ENCODE measurements at regions not wholly inside any gene's neighbourhood (a gene's known extent, or its start where the extent isn't known, plus 50 kb on each side); places are given as distances from the start of the nearest gene placed in this dataset.
"Not testable (repeated sequence)": the region's sequence is repeated elsewhere in the genome, so short reads cannot be mapped to it uniquely, and the experiment has no call there.

DNA sequence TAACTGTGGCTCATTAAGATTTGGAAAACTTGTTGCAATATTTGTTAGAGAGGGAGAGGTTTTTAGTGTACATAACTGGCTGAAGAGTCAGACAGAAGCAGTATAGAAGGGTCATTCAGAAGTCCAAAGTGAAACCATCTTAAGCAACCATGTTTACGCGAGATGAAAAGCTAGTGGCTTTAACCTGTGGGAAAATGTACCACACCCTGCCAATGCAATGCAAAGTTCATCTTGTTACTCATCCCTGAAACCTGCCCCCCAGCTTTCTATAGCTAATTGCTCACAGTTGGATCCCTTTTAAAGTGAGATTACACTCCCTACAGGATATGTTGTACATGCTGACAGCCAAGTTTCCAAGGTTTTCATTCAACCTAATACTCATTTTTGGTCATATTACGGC lies 96.7 kb upstream of the RAPGEF2 start:
- no peak for DNase-seq (ENCODE audit: low read depth)

DNA sequence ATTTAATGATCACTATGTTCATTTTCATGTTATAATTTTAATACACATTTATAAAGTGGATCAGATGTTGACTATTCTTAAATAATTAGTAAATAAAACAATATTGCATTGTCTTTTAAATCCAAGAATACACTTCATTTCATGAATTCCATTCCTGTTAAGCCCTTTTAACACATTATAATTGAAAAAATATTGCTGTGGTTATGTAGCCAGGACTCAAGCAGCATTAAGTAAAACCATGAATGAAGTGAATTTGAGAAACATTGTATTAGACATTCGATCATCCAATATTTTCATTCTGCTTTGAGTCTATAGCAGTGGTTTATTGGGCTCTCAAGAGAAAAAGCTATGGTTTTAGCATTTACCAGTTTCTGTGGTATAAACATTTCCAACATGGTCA lies 94.2 kb upstream of the RAPGEF2 start:
- DNase-seq (ENCODE audit: low read depth) = no peak

DNA sequence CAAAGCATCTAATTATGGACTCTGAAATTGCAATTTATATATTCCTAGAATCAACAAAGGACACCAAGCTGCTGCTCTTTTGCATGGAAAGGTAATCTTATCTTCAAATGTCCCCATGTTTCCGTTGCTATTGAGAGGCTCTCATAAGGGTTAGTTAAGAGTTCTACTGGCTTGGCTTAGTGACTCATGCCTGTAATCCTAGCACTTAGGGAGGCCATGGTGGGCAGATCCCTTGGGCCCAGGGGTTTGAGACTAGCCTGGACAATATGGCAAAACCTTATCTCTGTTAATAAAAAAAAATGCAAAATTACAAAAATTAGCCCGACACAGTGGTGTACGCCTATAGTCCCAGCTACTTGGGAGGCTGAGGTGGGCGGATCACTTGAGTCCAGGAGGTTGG lies 93.4 kb upstream of the RAPGEF2 start:
- DNase-seq (ENCODE audit: low read depth) = no peak

DNA sequence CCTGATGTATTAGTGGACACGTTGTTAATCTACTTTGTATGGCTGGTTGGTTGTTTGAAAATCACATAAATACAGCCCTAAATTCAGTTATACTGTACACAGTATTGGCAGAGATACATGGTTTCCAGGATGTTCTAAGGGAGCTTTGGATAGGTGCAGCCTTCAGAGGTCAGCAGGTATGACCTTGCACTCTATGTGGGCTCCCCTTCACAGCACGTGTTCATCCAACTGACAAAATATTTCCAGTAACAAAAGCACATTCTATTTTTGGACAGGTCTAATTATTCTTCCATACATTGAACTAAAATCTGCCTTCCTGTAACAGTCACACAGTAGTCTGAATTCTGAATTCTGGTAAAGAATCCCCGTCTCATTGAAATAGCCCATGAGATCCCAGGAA lies 92.8 kb upstream of the RAPGEF2 start:
- DNase-seq (ENCODE audit: low read depth) = no peak

DNA sequence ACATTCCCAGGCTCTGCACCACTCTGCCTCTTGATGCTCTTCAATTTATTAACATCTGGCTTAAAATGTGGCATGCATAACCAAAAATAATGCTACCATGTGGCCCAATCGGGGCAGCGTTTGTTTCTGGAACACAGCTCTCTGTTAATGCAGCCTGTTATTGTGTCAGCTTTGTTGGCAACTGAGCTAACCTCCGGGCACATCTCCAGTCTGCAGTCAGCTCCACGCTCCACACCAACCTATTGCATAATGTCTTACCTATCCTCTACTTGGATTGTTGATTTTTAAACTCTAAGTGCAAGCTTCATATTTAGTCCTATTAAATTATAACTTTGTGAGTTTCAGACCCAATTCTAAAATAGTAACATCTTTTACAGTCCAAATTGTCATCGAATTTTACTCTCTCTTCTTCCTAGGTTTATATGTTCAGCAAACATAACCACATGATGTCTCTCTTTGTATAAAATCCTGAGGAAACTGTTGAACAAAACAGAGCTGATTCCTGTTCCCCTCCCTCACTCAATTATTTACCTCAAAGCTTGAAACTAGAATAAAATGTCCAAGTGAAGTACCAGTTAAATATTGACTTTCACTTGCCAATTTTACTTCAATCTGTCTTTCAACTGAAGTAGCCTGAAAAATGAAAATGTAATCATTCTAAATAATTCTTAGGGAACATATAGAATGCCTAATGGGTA lies 92.2 kb upstream of the RAPGEF2 start:
- no peak for DNase-seq (ENCODE audit: low read depth)

DNA sequence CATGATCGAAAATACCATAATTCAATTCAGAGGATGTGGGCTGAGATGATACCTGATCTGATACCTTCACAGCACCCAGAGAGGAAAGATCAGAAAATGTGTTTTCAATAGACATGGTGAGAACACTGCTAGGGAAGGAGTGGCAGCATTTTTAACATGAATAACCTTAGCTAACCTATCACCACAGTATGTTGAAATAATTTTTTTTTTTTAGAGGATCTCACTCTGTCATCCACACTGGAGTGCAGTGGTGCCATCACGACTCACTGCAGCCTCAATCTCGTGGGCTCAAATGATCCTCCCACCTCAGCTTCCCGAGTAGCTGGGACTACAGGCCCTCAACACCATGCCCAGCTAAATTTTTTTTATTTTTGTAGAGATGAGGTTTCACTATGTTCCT lies 90.5 kb upstream of the RAPGEF2 start:
- DNase-seq (ENCODE audit: low read depth) = no peak

DNA sequence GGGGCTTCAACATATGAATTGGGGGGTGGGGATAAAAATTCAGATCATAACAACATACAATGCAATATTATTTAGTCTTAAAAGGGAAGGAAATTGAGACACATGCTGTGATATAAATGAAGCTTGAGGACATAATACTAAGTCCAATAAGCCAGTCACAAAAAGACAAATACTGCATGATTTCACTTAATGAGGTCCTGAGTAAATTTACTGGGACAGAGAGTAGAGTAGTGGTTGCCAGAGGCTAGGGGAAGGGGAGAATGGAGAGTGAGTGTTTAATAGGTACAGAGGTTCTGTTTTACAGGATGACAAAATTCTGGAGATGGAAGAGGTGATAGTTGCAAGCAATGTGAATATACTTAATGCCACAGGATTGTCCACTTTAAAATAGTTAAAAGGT lies 89.2 kb upstream of the RAPGEF2 start:
- no peak for DNase-seq (ENCODE audit: low read depth)

DNA sequence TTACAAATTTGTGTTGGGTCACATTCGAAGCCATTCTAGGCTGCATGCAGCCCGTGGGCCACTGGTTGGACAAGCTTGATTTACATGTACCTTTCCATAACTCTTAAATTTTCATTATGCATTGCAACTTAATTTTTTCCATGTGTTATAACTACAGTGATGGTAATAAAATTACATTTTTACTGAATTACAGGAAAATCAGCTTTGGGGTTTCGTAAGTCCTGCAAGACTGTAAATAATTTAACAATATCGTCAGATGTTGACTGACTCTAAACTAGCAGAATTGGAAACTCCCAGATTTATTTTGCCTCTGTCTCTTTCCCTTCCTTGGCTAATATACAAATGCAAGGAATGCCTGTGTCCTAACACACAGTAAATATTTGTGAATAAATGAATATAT lies 88.0 kb upstream of the RAPGEF2 start:
- no peak for DNase-seq (ENCODE audit: low read depth)

DNA sequence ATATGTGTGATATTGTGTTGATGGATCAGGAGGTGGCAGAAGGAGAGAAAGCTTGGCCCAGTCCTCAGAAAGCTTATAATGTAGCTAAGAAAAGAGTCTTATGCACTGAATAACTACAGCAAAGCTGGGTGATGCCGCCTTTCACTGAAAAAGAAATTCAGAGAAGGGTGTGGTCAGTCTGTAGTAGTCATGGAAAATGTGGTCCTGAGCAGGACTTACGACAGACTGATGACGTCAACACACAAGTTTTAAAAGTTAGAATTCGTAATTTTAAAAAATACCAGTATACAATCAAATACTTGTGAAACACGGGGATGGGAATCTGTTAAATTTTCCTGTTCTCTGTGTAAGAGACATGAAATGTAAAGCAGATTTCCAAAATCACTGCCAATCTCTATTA lies 87.0 kb upstream of the RAPGEF2 start:
- no peak for DNase-seq (ENCODE audit: low read depth)

DNA sequence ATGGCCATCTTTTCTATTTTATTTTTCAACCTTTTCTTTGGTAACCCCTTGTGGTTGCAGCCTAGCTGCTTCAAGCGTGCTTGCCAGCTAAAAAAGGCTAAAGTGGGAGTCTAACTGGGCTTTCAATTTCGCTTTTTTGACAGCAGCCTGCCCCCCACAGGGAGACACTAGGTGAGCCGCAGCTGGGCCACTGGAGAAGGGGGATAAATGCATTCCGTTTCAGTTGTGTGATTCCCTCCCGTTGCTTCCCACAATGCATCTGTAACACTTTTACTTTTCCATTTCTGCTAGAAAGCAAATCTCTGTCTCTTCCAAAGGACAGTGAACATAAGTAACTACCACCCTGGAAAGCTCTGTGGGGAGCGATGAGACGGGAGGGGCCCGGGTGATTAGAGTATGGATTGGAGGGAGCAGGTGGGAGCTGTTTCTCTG lies 86.3 kb upstream of the RAPGEF2 start:
- no peak for DNase-seq (ENCODE audit: low read depth)

DNA sequence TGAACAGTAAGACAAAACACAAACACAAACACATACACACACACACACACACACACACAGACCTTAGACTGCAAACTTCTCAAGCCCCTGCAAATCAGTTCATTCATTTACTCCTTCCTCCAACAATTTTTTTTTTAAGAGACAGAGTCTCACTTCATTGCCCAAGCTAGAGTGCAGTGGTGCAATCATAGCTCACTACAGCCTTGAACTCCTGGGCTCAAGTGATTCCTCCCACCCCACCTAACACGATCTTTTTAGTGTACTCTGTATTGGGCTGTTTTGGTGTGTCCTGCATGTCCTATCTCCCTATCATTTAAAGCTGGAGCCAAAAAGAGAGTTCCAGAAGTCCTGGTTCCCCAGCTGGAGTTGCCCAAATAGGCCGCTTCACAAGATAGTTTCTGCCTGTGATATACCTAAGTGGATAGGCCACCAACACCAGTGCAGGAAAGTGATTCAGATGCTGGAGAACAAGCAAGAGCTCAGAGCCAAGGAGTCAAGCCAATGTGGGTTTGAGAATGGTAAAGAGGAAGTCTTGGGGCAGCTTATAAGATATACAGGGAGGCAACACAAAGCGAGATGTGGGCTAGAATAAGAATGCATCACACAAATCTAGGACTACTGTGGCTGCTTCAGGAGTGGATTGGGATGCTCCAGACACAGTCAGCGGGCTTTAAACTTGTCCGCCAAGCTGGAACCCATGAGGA lies 85.4 kb upstream of the RAPGEF2 start:
- no peak for DNase-seq (ENCODE audit: low read depth)

DNA sequence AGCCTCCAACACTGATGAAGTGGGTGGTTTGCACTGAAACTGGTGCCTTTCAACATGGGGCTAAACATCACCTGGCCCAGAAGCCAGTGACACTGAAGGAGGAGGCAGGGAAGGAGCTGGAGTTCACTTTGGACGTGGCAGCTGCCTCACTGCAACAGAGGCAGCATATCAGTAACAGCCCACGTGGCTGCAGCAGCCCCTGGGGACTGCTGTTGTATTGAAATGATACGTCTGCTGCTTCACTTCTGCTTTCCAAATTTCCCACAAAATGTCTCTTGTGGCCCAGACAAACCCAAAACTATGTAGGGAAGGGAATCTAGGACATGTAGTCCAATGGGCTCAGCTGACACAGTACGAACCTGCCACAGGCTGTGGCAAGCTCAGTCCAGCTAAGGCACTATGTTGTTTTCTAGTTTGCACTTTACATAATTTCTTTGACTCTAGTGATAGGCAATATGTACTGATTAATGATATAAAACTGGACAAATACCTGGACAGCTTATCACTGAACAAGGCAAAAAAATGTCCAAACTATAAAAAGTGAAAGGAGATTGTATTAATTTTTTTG lies 84.7 kb upstream of the RAPGEF2 start:
- no peak for DNase-seq (ENCODE audit: low read depth)

DNA sequence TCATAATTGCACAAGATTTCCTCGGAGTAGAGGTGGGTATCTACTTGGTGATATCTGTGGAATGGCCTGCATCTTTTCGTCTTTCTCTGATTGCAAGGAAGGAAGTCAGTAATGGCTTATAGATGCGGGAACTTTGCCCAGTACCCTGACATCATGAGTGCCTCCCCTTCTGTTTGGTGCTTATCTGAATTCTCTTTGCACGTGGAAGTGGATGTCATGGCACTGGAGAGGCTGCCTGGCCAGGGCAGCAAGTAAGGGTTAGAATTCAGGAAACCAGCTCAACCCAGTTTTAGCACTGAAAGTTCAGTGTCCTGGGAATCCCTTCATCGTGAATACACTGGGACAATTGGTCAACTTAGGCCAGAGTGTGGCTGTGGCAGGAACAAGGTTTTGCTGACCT lies 83.5 kb upstream of the RAPGEF2 start:
- DNase-seq (ENCODE audit: low read depth) = no peak

DNA sequence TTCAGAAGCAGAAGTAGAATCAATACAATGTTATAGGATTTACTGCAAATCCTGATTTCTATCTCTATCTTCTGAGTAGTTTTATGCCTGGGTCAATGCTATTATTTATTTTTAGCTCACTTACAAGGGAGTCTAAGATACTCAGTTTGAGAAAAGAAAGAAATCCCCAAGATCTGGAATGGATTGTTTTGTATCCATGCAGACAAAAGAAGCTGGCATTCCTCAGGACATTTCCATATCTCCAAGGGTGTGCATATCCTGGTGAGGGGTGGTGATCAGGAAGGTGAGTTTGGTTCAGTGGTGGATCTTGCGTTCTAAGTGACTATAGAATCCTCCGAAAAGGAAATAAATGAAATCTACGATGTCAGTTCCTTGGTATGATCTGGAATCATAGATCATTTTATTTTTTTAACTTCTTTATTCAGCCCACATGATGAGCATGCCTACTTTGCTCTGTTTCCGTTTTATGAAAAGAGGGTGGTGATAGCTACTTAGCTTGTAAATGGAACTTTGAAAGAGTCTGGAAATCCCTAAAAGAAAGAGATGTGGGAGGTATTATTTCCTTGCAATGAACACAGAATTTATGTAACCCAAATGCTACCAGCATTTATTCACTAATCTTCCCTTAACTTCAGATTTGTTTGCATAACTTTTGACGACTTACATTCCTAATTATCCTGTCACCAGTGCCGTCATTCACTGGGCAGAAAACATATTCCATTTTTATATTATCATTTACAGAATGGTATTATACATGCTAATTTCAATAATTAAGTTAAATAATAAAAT lies 81.1 kb upstream of the RAPGEF2 start:
- no peak for DNase-seq (ENCODE audit: low read depth)

DNA sequence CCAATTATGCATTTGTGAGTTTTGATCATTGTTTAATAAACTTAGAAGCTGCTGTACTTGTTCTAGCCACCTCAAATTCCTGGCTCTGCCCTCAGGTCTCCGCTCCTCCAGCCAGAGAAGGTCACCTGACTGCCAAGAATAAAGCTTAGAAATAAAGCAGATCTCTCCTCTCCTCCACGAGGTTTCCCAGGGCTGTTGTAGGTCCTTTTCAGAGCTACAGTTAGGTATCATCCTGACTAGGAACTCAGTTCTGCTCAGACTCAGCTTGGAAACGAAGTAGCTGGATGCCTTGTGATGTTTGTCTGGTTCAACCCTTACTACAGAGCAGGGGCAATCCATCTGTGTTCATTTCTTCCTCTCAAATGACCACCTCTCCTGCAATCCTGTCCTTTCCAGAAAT lies 79.1 kb upstream of the RAPGEF2 start:
- no peak for DNase-seq (ENCODE audit: low read depth)

DNA sequence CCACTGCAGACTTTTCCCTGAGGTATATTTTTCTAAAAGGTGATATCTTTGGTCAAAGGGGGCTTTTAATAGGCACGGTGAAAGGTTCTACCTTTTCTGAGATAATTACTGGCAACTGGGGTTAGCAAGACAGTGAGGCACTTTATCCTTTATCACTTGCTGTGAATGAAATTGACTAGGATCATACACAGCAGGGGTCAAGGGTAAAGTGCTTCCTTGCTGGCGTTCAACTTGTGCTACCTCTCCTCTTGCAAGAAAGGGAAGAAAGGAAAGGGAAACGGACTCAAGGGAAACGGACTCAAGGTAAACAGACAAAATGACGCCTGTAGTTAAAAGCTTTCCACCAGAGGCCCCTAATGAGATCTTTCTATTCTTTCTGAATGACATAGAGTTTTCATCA lies 78.6 kb upstream of the RAPGEF2 start:
- no peak for DNase-seq (ENCODE audit: low read depth)

DNA sequence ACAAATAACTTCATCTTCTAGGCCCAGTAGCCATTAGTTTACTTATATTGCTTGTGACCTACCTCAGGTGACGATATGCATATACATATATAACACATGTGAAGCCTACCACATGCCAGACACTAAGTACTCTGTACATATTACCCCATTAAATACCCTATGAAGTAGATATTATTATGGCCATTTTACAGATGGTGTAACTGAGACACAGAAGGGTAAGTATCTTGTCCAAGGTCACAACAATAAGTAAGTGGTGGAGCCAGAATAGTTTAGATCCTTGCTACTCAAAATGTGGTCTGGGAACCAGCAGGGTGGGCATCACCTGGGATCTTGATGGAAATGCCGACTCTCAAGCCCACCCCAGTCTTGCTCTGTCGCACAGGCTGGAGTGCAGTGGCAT lies 78.1 kb upstream of the RAPGEF2 start:
- no peak for DNase-seq (ENCODE audit: low read depth)

DNA sequence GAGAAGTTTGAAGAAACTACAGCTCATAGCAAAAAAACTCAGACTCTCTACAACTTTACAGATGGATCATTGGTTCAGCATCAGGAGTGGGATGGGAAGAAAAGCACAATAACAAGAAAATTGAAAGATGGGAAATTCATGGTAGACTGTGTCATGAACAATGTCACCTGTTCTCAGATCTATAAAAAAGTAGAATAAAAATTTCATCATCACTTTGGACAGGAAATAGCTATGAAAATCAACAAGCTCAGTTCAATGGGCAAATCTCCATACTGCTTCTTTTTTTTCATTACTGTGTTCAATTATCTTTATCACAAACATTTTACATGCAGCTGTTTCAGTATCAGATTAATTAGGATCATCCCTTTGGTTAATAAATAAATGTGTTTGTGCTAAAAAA lies 76.5 kb upstream of the RAPGEF2 start:
- no peak for DNase-seq (ENCODE audit: low read depth)

DNA sequence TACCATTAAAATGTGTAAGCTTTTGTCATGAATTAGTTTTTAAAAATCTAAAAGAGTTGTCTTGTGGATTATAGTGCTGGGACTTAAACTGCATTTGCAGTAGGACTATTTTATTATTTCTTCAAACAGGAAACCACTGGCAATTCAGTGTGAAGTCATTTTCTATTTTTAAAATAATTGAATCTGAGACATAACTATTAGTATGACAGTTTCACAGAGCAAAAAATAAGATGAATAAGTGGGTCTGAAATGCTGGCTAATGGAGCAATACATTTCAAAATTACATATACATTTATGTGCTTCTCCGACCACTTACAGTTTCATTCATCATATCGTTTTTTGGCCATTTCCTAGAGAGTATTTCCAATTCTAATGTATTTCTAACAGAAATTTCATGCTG lies 75.3 kb upstream of the RAPGEF2 start:
- no peak for DNase-seq (ENCODE audit: low read depth)

DNA sequence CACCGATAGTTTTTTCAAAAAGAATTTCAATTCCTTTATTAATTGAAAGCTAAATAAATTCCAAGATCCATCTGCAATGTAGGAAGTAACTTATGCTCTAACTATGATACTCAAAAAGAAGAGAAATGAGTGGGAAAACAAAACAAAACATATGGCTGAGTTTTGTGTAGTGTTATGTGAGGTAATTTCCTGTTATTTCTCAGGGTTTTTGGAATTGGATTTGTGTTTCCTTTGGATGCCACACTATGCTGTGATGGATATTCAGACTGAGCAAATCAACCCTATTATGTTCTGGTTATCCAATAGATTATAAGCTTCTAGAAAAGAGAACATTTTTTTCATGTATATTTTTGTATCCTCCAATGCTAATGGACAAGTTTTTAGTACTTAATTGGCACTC lies 73.4 kb upstream of the RAPGEF2 start:
- no peak for DNase-seq (ENCODE audit: low read depth)

DNA sequence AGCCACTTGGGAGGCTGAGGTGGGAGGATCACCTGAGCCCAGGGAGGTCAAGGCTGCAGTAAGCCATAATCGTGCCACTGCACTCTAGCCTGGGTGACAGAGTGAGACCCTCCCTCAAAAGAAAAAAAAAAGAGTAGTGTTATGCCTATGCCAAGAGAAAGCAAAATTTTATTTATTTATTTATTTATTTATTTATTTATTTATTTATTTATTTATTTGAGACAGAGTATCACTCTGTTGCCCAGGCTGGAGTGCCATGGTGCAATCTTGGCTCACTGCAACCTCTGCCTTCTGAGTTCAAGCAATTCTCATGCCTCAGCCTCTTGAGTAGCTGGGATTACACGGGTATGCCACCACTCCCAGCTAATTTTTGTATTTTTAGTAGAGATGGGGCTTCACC lies 72.6 kb upstream of the RAPGEF2 start:
- DNase-seq (ENCODE audit: low read depth) = not testable (repeated sequence)

DNA sequence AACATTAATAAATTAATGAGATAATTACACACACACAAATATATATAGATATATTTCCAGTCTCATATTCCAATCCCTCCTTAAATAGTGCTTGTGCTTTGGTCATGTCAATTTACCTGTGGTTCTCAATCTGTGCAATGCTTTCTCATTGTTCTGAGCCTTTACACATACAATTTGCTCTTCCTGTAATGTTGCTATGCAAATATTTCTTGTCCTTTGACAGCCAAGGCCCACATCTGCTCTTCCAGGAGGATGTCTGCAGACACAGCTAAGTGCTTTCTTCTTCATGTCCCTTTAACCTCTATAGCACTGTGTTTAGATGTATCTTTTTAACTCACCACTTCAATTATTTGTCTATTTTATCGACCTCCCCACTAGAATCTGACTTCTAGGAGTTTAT lies 67.3 kb upstream of the RAPGEF2 start:
- no peak for DNase-seq (ENCODE audit: low read depth)

DNA sequence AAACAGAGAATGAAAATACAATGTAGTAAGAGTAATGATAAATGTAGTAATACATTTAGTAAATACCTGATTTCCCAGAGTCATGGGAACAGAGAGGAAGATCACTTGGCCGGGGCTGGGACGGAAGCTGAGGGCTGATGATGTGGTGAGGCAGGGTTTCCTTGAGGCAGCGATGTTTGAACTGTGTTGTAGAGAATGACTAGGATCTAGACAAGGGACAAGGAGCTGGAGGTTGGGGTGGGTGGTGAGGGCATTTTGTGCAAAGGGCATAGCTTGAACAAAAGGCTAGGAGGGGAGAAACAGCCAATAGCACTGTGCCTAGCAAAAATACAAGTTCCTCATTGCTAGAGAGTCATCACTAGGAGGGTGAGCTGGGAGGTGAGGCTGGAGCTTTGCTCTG lies 64.3 kb upstream of the RAPGEF2 start:
- no peak for DNase-seq (ENCODE audit: low read depth)
